ENCODE measurements at regions not wholly inside any gene's neighbourhood (a gene's known extent, or its start where the extent isn't known, plus 50 kb on each side); places are given as distances from the start of the nearest gene placed in this dataset.
A peak's percentile ranks its signal among the peaks of the same experiment; 100 is the strongest.

- TF ChIP-seq CTCF (IDR thresholded peaks at IDR 0.05; ENCODE audit: unreplicated experiment), result no peak
- Mint-ChIP-seq H3K27ac (ENCODE audit: low read depth, unreplicated experiment) (no peak overlapping the region), H3K36me3 (ENCODE audit: insufficient read depth, unreplicated experiment) (no peaks in the 10 kb centered on the region), H3K27me3 (ENCODE audit: insufficient read depth, unreplicated experiment) (no peaks in the 10 kb centered on the region), H3K4me1 (ENCODE audit: insufficient read depth, unreplicated experiment) (no peaks in the 10 kb centered on the region), H3K9me3 (ENCODE audit: unreplicated experiment) (no peaks in the 10 kb centered on the region), H3K4me3 (ENCODE audit: unreplicated experiment) (no peak overlapping the region)
- POLR2A ChIA-PET, result no interaction called here
- BruUV-seq (replicated peaks), result no TSS peak
- no peak for DNase-seq (ENCODE audit: unreplicated experiment)
- intact Hi-C loops (cut with micrococcal nuclease), result no loop called here
- CTCF ChIA-PET, result no interaction called here
These were observed 315.5 kb downstream of the FAT3 start for GRCh38 chr11:92540096-92540495.

GRCh38 chr11:92545906-92546471 is 321.4 kb downstream of the FAT3 start:
- Mint-ChIP-seq H3K36me3 (ENCODE audit: insufficient read depth, unreplicated experiment) (no peaks in the 10 kb centered on the region), H3K4me3 (ENCODE audit: unreplicated experiment) (no peak overlapping the region), H3K27ac (ENCODE audit: low read depth, unreplicated experiment) (no peak overlapping the region), H3K27me3 (ENCODE audit: insufficient read depth, unreplicated experiment) (no peaks in the 10 kb centered on the region), H3K4me1 (ENCODE audit: insufficient read depth, unreplicated experiment) (no peaks in the 10 kb centered on the region), H3K9me3 (ENCODE audit: unreplicated experiment) (no peaks in the 10 kb centered on the region)
- intact Hi-C loops (cut with micrococcal nuclease), result no loop called here
- no TSS peak for BruUV-seq (replicated peaks)
- no peak for DNase-seq (ENCODE audit: unreplicated experiment)
- ChIA-PET CTCF (no interaction called here), POLR2A (no interaction called here)
- no peak for TF ChIP-seq CTCF (IDR thresholded peaks at IDR 0.05; ENCODE audit: unreplicated experiment)

- intact Hi-C loops (cut with micrococcal nuclease), result no loop called here
These were observed 322.0 kb downstream of the FAT3 start for GRCh38 chr11:92546603-92547002.

GRCh38 chr11:92550411-92550810 is 325.8 kb downstream of the FAT3 start:
- no peak overlapping the region for H3K4me3 Mint-ChIP-seq (ENCODE audit: unreplicated experiment)
- H3K4me1 Mint-ChIP-seq (ENCODE audit: insufficient read depth, unreplicated experiment), result no peaks in the 10 kb centered on the region
- DNase-seq (ENCODE audit: unreplicated experiment), result peak; percentile 53
- peaks cover 5% of the 10 kb centered on the region for H3K36me3 Mint-ChIP-seq (ENCODE audit: insufficient read depth, unreplicated experiment)
- no peak for TF ChIP-seq CTCF (IDR thresholded peaks at IDR 0.05; ENCODE audit: unreplicated experiment)
- no peak overlapping the region for H3K27ac Mint-ChIP-seq (ENCODE audit: low read depth, unreplicated experiment)
- intact Hi-C loops (cut with micrococcal nuclease), result no loop called here
- CTCF ChIA-PET, result interaction anchor here (0.6 to 0.7 kb wide), 3 partner anchors 632 to 1530 kb away, joined by 3 to 5 read pairs (median 3); no protein-coding TSS in a partner anchor
- no peaks in the 10 kb centered on the region for H3K27me3 Mint-ChIP-seq (ENCODE audit: insufficient read depth, unreplicated experiment)
- BruUV-seq (replicated peaks), result no TSS peak
- H3K9me3 Mint-ChIP-seq (ENCODE audit: unreplicated experiment), result no peaks in the 10 kb centered on the region
- POLR2A ChIA-PET, result interaction anchor here (0.7 kb wide), 2 partner anchors 21 to 1115 kb away, joined by 3 read pairs; no protein-coding TSS in a partner anchor

More at GRCh38 chr11:92546603-92547002, 322.0 kb downstream of the FAT3 start:
- H3K4me3 Mint-ChIP-seq (ENCODE audit: unreplicated experiment), result no peak overlapping the region
- H3K9me3 Mint-ChIP-seq (ENCODE audit: unreplicated experiment), result no peaks in the 10 kb centered on the region
- no peak for TF ChIP-seq CTCF (IDR thresholded peaks at IDR 0.05; ENCODE audit: unreplicated experiment)
- no TSS peak for BruUV-seq (replicated peaks)
- POLR2A ChIA-PET, result no interaction called here
- no peaks in the 10 kb centered on the region for H3K27me3 Mint-ChIP-seq (ENCODE audit: insufficient read depth, unreplicated experiment)
- no peaks in the 10 kb centered on the region for H3K36me3 Mint-ChIP-seq (ENCODE audit: insufficient read depth, unreplicated experiment)
- H3K27ac Mint-ChIP-seq (ENCODE audit: low read depth, unreplicated experiment), result no peak overlapping the region
- CTCF ChIA-PET, result no interaction called here
- no peaks in the 10 kb centered on the region for H3K4me1 Mint-ChIP-seq (ENCODE audit: insufficient read depth, unreplicated experiment)
- DNase-seq (ENCODE audit: unreplicated experiment), result no peak
